ENCODE measurements at regions not wholly inside any gene's neighbourhood (a gene's known extent, or its start where the extent isn't known, plus 50 kb on each side); places are given as distances from the start of the nearest gene placed in this dataset.
"Not testable (repeated sequence)": the region's sequence is repeated elsewhere in the genome, so short reads cannot be mapped to it uniquely, and the experiment has no call there.

- Histone ChIP-seq H3K4me3 (no peak overlapping the region), H3K27ac (no peak overlapping the region), H3K9me3 (no peaks in the 10 kb centered on the region), H3K27me3 (peaks cover 0 to 4% of the 10 kb centered on the region in 2 donors), H3K4me1 (no peaks in the 10 kb centered on the region), H3K36me3 (no peaks in the 10 kb centered on the region)
- intact Hi-C loops (cut with DNase I; ENCODE audit: low total_unique reads), result no loop called here
- no peak for TF ChIP-seq CTCF (IDR thresholded peaks at IDR 0.05)
- DNase-seq, result no peak
Measured at GRCh38 chr15:96487245-96487644, 156.7 kb downstream of the NR2F2 start.

GRCh38 chr15:96491066-96491699 is 160.7 kb downstream of the NR2F2 start:
- DNase-seq; H3K4me3 ChIP-seq; H3K27ac ChIP-seq; intact Hi-C loops (cut with DNase I; ENCODE audit: low total_unique reads); H3K4me1 ChIP-seq; H3K9me3 ChIP-seq; H3K36me3 ChIP-seq; H3K27me3 ChIP-seq: not testable (repeated sequence)

- H3K27ac ChIP-seq; H3K4me3 ChIP-seq; H3K9me3 ChIP-seq; DNase-seq; intact Hi-C loops (cut with DNase I; ENCODE audit: low total_unique reads); H3K27me3 ChIP-seq; H3K4me1 ChIP-seq; H3K36me3 ChIP-seq: not testable (repeated sequence)
Measured at GRCh38 chr15:96491700-96492644, 161.5 kb downstream of the NR2F2 start.

GRCh38 chr15:96494505-96494904 is 164.0 kb downstream of the NR2F2 start:
- TF ChIP-seq CTCF (IDR thresholded peaks at IDR 0.05), result no peak
- no peaks in the 10 kb centered on the region for H3K9me3 ChIP-seq
- DNase-seq, result no peak
- intact Hi-C loops (cut with DNase I; ENCODE audit: low total_unique reads), result no loop called here
- H3K27me3 ChIP-seq, result peaks cover 0 to 8% of the 10 kb centered on the region in 2 donors
- H3K4me1 ChIP-seq, result no peaks in the 10 kb centered on the region
- no peak overlapping the region for H3K27ac ChIP-seq
- H3K36me3 ChIP-seq, result no peaks in the 10 kb centered on the region
- no peak overlapping the region for H3K4me3 ChIP-seq

- H3K36me3 ChIP-seq, result no peaks in the 10 kb centered on the region
- intact Hi-C loops (cut with DNase I; ENCODE audit: low total_unique reads), result no loop called here
- no peak overlapping the region for H3K27ac ChIP-seq
Measured at GRCh38 chr15:96495386-96495785, 164.9 kb downstream of the NR2F2 start.

GRCh38 chr15:96497951-96498350 is 167.5 kb downstream of the NR2F2 start:
- no peaks in the 10 kb centered on the region for H3K4me1 ChIP-seq
- H3K27me3 ChIP-seq, result peaks cover 0 to under 1% of the 10 kb centered on the region in 2 donors
- no peaks in the 10 kb centered on the region for H3K36me3 ChIP-seq
- H3K27ac ChIP-seq, result no peak overlapping the region
- intact Hi-C loops (cut with DNase I; ENCODE audit: low total_unique reads), result no loop called here
- DNase-seq, result no peak
- H3K4me3 ChIP-seq, result no peak overlapping the region
- TF ChIP-seq CTCF (IDR thresholded peaks at IDR 0.05), result no peak
- H3K9me3 ChIP-seq, result no peaks in the 10 kb centered on the region

More at GRCh38 chr15:96495386-96495785, 164.9 kb downstream of the NR2F2 start:
- DNase-seq, result no peak
- Histone ChIP-seq H3K4me1 (no peaks in the 10 kb centered on the region), H3K4me3 (no peak overlapping the region), H3K9me3 (no peaks in the 10 kb centered on the region), H3K27me3 (peaks cover 0 to 3% of the 10 kb centered on the region in 2 donors)
- no peak for TF ChIP-seq CTCF (IDR thresholded peaks at IDR 0.05)

Measured in tibial artery (tissue), 4 donors.